Transverse colon (tissue), 4 donors: ENCODE measurements at regions not wholly inside any gene's neighbourhood (a gene's known extent, or its start where the extent isn't known, plus 50 kb on each side); places are given as distances from the start of the nearest gene placed in this dataset.

Experiments used
- DNase-seq: peaks from one replicate; pipeline ENCODE4 v3.0.0-alpha.2; 2019
- H3K27ac ChIP-seq, 4 donors: fragments of 200-600 bp; sonication (generic); 2 replicates each; pipeline ENCODE4 v1.5.1; 2016 to 2018; ENCODE audit warnings: inconsistent platforms in 4 of 4
- H3K27me3 ChIP-seq: fragments of 200-600 bp; sonication (generic); 2 replicates; pipeline ENCODE4 v1.5.1; 2017; ENCODE audit warnings: inconsistent platforms
- H3K36me3 ChIP-seq, 4 donors: fragments of 200-600 bp; sonication (generic); 2 replicates each; pipeline ENCODE4 v1.5.1; 2017 to 2019; ENCODE audit warnings: inconsistent platforms in 4 of 4
- H3K4me1 ChIP-seq, 4 donors: fragments of 200-600 bp; sonication (generic); 2 replicates each; pipeline ENCODE4 v1.5.1; 2017 to 2020; ENCODE audit warnings: inconsistent platforms in 4 of 4
- H3K4me3 ChIP-seq, 4 donors: fragments of 200-600 bp; sonication (generic); 1 replicate in 1 of 4; 2 replicates in 3 of 4; pipeline versions ENCODE4 v1.5.1 to v1.6.1; 2017 to 2019; ENCODE audit warnings: inconsistent platforms in 4 of 4
- H3K9me3 ChIP-seq, 2 donors: fragments of 200-600 bp; sonication (generic); 2 replicates each; pipeline ENCODE4 v1.5.1; 2017 to 2019; ENCODE audit warnings: inconsistent platforms in 2 of 2
- EP300 ChIP-seq: sonication (generic); formaldehyde crosslinking; IDR thresholded peaks from one replicate; pipeline ENCODE4 v1.6.1; 2017; ENCODE audit warnings: antibody characterized with exemption, low read depth
- POLR2A ChIP-seq: fragments of 450-650 bp; IDR thresholded peaks from one replicate; pipeline ENCODE4 v1.6.1; 2016; ENCODE audit warnings: antibody characterized with exemption, mild to moderate bottlenecking, moderate library complexity
- POLR2AphosphoS5 ChIP-seq, 3 donors: sonication (generic); formaldehyde crosslinking; IDR thresholded peaks; one replicate each; pipeline ENCODE4 v1.6.1; 2016; ENCODE audit warnings: antibody characterized with exemption in 3 of 3
- WGBS, 2 donors: methylation state at CpG; one replicate each; pipeline ENCODE4 v1.1.5; 2018; ENCODE audit warnings: low coverage in 1 of 2; 5-methylcytosine and 5-hydroxymethylcytosine counted together
- in situ Hi-C, 4 donors: fragments of 200-750 bp; cut with MboI; loops; one replicate each; pipeline versions ENCODE4 v1.15.0 to v1.15.1; 2017; ENCODE audit warnings: low sequenced_read_pairs in 3 of 4, low pct_ligation_motif_present in 1 of 4, low pct_unique_long_range_greater_than_20kb in 1 of 4
- intact Hi-C: fragments of 100-400 bp; cut with DNase I; formaldehyde crosslinking; loops from one replicate; pipeline ENCODE4 v1.15.1; 2023; ENCODE audit warnings: low total_unique reads
- TF ChIP-seq, protein P1 (sequence below), 5 experiments: fragments of 200-600 bp in 3 of 5; fragments of 450-650 bp in 2 of 5; sonication (generic) in 3 of 5; IDR thresholded peaks; 1 replicate in 2 of 5; 2 replicates in 3 of 5; pipeline ENCODE4 v1.5.1; 2016 to 2017; ENCODE audit warnings: antibody characterized with exemption in 5 of 5, inconsistent platforms in 3 of 5, mild to moderate bottlenecking in 2 of 5, moderate library complexity in 1 of 5

DNA sequence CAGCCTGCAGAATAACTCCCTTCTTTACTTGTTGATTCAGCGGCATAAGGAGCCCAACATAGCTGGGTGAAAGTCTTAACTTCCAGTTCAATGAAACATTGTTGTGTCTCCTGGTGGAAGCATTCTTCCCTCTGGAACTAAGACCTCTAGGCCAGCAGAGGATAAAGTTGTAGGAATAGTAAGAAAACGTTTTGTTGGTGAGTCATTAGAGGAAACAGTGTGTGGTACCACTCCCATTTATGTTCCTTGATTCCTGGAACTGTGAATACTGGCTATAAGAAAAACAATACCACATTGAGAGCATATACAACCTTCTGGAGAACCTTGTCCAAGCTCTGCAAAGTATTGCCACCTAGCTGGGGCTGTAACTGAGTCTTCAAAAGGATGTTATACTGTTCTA is 737.4 kb upstream of the ZP4 start:
- Histone ChIP-seq H3K4me3 (no peak overlapping the region), H3K4me1 (no peaks in the 10 kb centered on the region), H3K36me3 (no peaks in the 10 kb centered on the region), H3K27ac (no peak overlapping the region), H3K9me3 (peaks cover 0 to 3% of the 10 kb centered on the region in 2 donors), H3K27me3 (no peaks in the 10 kb centered on the region)
- DNase-seq, result no peak
- in situ Hi-C loops (no loop called here), intact Hi-C loops (no loop called here)
- 45 to 63% methylated on average over 2 of the region's 2 CpGs for WGBS, 2 donors
- TF ChIP-seq POLR2AphosphoS5 (IDR thresholded peaks at IDR 0.05) (no peak), EP300 (no peak), POLR2A (no peak)
- TF ChIP-seq, protein P1, sequence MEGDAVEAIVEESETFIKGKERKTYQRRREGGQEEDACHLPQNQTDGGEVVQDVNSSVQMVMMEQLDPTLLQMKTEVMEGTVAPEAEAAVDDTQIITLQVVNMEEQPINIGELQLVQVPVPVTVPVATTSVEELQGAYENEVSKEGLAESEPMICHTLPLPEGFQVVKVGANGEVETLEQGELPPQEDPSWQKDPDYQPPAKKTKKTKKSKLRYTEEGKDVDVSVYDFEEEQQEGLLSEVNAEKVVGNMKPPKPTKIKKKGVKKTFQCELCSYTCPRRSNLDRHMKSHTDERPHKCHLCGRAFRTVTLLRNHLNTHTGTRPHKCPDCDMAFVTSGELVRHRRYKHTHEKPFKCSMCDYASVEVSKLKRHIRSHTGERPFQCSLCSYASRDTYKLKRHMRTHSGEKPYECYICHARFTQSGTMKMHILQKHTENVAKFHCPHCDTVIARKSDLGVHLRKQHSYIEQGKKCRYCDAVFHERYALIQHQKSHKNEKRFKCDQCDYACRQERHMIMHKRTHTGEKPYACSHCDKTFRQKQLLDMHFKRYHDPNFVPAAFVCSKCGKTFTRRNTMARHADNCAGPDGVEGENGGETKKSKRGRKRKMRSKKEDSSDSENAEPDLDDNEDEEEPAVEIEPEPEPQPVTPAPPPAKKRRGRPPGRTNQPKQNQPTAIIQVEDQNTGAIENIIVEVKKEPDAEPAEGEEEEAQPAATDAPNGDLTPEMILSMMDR (IDR thresholded peaks at IDR 0.05), result no peak

DNA sequence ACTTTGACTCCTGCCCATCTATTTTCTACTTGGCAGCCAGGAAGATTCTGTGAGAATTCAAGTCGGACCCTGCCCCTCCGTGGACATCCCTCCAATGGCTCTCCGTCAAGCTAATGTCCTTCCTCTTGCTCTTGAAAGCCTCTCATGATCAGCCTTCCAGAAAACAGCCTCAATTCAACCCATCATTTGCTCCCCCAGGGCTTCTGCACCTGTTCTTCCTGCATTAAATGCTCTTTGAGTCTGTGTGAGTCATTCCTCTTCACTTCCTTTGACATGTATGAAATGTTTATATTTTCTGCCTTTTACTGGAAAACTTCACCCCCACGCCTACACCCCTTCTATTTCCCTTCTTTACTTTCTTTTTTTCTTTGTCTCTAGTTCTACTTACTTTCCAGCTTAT is 734.1 kb upstream of the ZP4 start:
- Histone ChIP-seq H3K4me1 (no peaks in the 10 kb centered on the region), H3K9me3 (peaks cover 0 to 3% of the 10 kb centered on the region in 2 donors), H3K27me3 (no peaks in the 10 kb centered on the region), H3K4me3 (no peak overlapping the region), H3K27ac (no peak overlapping the region), H3K36me3 (no peaks in the 10 kb centered on the region)
- WGBS, 2 donors, result 59% methylated on average over 4 of the region's 4 CpGs
- intact Hi-C loops, result no loop called here
- in situ Hi-C loops, result no loop called here
- DNase-seq, result no peak
- TF ChIP-seq EP300 (no peak), POLR2A (no peak), POLR2AphosphoS5 (IDR thresholded peaks at IDR 0.05) (no peak)
- TF ChIP-seq, protein P1 (IDR thresholded peaks at IDR 0.05), result no peak

DNA sequence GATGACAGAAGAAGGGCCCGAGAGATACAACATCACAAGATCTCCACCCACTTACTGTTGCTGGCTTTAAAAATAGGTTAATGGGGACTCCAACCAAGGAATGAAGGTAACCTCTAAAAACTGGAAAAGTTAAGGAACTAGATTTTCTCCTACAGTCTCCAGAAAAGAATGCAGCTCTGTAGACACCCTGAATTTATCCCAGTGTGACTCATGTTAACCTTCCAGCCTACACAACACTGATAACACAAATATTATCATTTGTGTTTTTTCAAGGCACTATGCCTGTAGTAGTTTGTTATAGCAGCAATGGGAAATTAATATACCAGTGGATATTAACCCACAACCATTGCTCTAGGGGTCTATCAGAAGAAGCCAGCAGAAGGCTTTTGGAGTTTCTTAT is 730.7 kb upstream of the ZP4 start:
- Histone ChIP-seq H3K27ac (no peak overlapping the region), H3K4me1 (no peaks in the 10 kb centered on the region), H3K9me3 (no peaks in the 10 kb centered on the region), H3K27me3 (no peaks in the 10 kb centered on the region), H3K4me3 (no peak overlapping the region), H3K36me3 (no peaks in the 10 kb centered on the region)
- 50 to 80% methylated on average over 1 of the region's 1 CpG for WGBS, 2 donors
- intact Hi-C loops, result no loop called here
- in situ Hi-C loops, result no loop called here
- DNase-seq, result no peak
- TF ChIP-seq POLR2AphosphoS5 (IDR thresholded peaks at IDR 0.05) (no peak), POLR2A (no peak), EP300 (no peak)
- TF ChIP-seq, protein P1 (IDR thresholded peaks at IDR 0.05), result no peak

DNA sequence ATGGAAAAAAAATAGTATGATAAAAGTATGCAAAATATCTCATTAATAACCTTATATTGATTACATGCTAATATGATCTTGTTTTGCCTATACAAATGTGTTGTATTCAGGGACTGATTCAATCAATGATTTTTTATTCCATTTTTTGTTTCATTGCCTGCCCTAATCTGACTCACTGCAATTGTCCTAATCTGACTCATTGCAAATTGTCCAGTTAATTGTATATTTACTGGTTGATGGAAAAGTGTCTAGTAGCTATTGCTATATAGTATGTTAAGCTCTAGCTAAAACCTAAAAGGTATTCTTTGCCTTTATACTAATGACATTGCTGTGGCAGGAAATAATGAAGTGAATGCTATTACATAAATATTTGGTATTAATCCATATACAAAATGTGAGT is 728.9 kb upstream of the ZP4 start:
- DNase-seq, result no peak
- H3K36me3 ChIP-seq, result no peaks in the 10 kb centered on the region
- H3K27me3 ChIP-seq, result no peaks in the 10 kb centered on the region
- TF ChIP-seq, protein P1 (IDR thresholded peaks at IDR 0.05), result no peak
- TF ChIP-seq EP300 (no peak), POLR2A (no peak), POLR2AphosphoS5 (IDR thresholded peaks at IDR 0.05) (no peak)
- no peaks in the 10 kb centered on the region for H3K9me3 ChIP-seq
- in situ Hi-C loops (no loop called here), intact Hi-C loops (no loop called here)
- no peak overlapping the region for H3K4me3 ChIP-seq
- no peak overlapping the region for H3K27ac ChIP-seq
- no peaks in the 10 kb centered on the region for H3K4me1 ChIP-seq
